Common myeloid progenitor, CD34-positive (primary cell): ENCODE measurements at regions not wholly inside any gene's neighbourhood (a gene's known extent, or its start where the extent isn't known, plus 50 kb on each side); places are given as distances from the start of the nearest gene placed in this dataset.
A peak's percentile ranks its signal among the peaks of the same experiment; 100 is the strongest.

ENCODE experiments used
- CTCF ChIA-PET: fragments of 350-600 bp; sonication (Branson Sonifier 250); formaldehyde crosslinking; loops from one replicate; lab custom pipeline; 2021; ENCODE audit warnings: antibody characterized with exemption; lab: Charles Lee
- POLR2A ChIA-PET: fragments of 350-600 bp; sonication (Branson Sonifier 250); formaldehyde crosslinking; loops from one replicate; lab custom pipeline; 2021; ENCODE audit warnings: antibody characterized with exemption; lab: Charles Lee
- DNase-seq, 3 donors: peaks; one replicate each; pipeline versions ENCODE4 v3.0.0 to v3.0.0-alpha.2; 2013
- H3K27ac ChIP-seq, 2 experiments: 1 replicate in 1 of 2; 2 replicates in 1 of 2; pipeline ENCODE4 v1.7.0; 2013; ENCODE audit warnings: inconsistent platforms in 2 of 2, low read length in 2 of 2, mild to moderate bottlenecking in 2 of 2, low read depth in 1 of 2, moderate library complexity in 1 of 2; ENCODE audit not compliant: severe bottlenecking in 2 of 2, insufficient read depth in 1 of 2, poor library complexity in 1 of 2
- H3K27me3 ChIP-seq, 5 experiments: replicated peaks in 2 of 5; 1 replicate in 3 of 5; 2 replicates in 2 of 5; pipeline versions ENCODE4 v1.6.1 to v1.7.0; 2013; ENCODE audit warnings: low read length in 4 of 5, mild to moderate bottlenecking in 2 of 5, moderate library complexity in 2 of 5, inconsistent platforms in 1 of 5; ENCODE audit not compliant: insufficient read depth in 5 of 5, control insufficient read depth in 4 of 5
- H3K36me3 ChIP-seq, 4 experiments: 1 replicate in 2 of 4; 2 replicates in 2 of 4; pipeline versions ENCODE4 v1.6.1 to v1.7.0; 2013; ENCODE audit warnings: low read length in 3 of 4, control low read depth in 1 of 4, mild to moderate bottlenecking in 1 of 4; ENCODE audit not compliant: control insufficient read depth in 4 of 4, insufficient read depth in 4 of 4
- H3K4me1 ChIP-seq, 4 experiments: 1 replicate in 3 of 4; 2 replicates in 1 of 4; pipeline versions ENCODE4 v1.6.1 to v1.7.1; 2013; ENCODE audit warnings: low read length in 3 of 4, mild to moderate bottlenecking in 3 of 4, control low read depth in 1 of 4, inconsistent platforms in 1 of 4, moderate library complexity in 1 of 4; ENCODE audit not compliant: control insufficient read depth in 4 of 4, insufficient read depth in 4 of 4; ENCODE audit errors: control extremely low read depth in 1 of 4
- H3K4me3 ChIP-seq, 7 experiments: 1 replicate in 4 of 7; 2 replicates in 3 of 7; pipeline versions ENCODE4 v1.5.1 to v1.7.0; 2013; ENCODE audit warnings: mild to moderate bottlenecking in 7 of 7, low read length in 6 of 7, moderate library complexity in 6 of 7, inconsistent platforms in 2 of 7, low read depth in 2 of 7, control low read depth in 1 of 7; ENCODE audit not compliant: insufficient read depth in 4 of 7, control insufficient read depth in 1 of 7; ENCODE audit errors: extremely low read depth in 1 of 7
- H3K9me3 ChIP-seq, 5 experiments: 1 replicate in 4 of 5; 2 replicates in 1 of 5; pipeline versions ENCODE4 v1.6.1 to v1.7.1; 2013; ENCODE audit warnings: low read length in 4 of 5, mild to moderate bottlenecking in 2 of 5, inconsistent platforms in 1 of 5, low read depth in 1 of 5, moderate library complexity in 1 of 5; ENCODE audit not compliant: control insufficient read depth in 4 of 5, insufficient read depth in 2 of 5; ENCODE audit errors: control extremely low read depth in 1 of 5
- WGBS: methylation state at CpG from one replicate; pipeline ENCODE4 v1.1.5; 2013; ENCODE audit not compliant: insufficient coverage; 5-methylcytosine and 5-hydroxymethylcytosine counted together

GRCh38 chr3:22795917-22796316 lies 407.2 kb upstream of the UBE2E2 start:
- H3K27me3 ChIP-seq: peaks cover 0 to 2% (median 0%) of the 10 kb centered on the region in 5 experiments
- ChIA-PET CTCF (interaction anchor here (0.5 kb wide), 1 partner anchor 256 kb away, joined by 3 read pairs; no protein-coding TSS in a partner anchor), POLR2A (no interaction called here)
- 100% methylated on average over 2 of the region's 2 CpGs for WGBS
- H3K4me3 ChIP-seq: no peak overlapping the region
- DNase-seq: no peak
- H3K36me3 ChIP-seq: no peaks in the 10 kb centered on the region
- H3K27ac ChIP-seq: no peak overlapping the region
- H3K4me1 ChIP-seq: no peaks in the 10 kb centered on the region
- no peaks in the 10 kb centered on the region for H3K9me3 ChIP-seq

GRCh38 chr3:22798461-22798860 lies 404.7 kb upstream of the UBE2E2 start:
- Histone ChIP-seq H3K4me3 (no peak overlapping the region), H3K27ac (no peak overlapping the region), H3K9me3 (no peaks in the 10 kb centered on the region), H3K4me1 (no peaks in the 10 kb centered on the region), H3K36me3 (no peaks in the 10 kb centered on the region), H3K27me3 (no peaks in the 10 kb centered on the region)
- CTCF ChIA-PET: no interaction called here
- WGBS: 100% methylated on average over 1 of the region's 3 CpGs
- POLR2A ChIA-PET: no interaction called here
- no peak for DNase-seq

- no peak for DNase-seq
- H3K27ac ChIP-seq: no peak overlapping the region
- no peaks in the 10 kb centered on the region for H3K27me3 ChIP-seq
- 94% methylated on average over 2 of the region's 2 CpGs for WGBS
- no peak overlapping the region for H3K4me3 ChIP-seq
- H3K4me1 ChIP-seq: no peaks in the 10 kb centered on the region
- POLR2A ChIA-PET: no interaction called here
- CTCF ChIA-PET: no interaction called here
- no peaks in the 10 kb centered on the region for H3K36me3 ChIP-seq
- peaks cover 0 to 2% (median 0%) of the 10 kb centered on the region in 5 experiments for H3K9me3 ChIP-seq
These were observed 383.9 kb upstream of the UBE2E2 start for GRCh38 chr3:22819209-22819608.

GRCh38 chr3:22835041-22835440 lies 368.1 kb upstream of the UBE2E2 start:
- Histone ChIP-seq H3K4me3 (no peak overlapping the region), H3K9me3 (no peaks in the 10 kb centered on the region), H3K36me3 (no peaks in the 10 kb centered on the region), H3K27ac (peak overlapping the region in 1 of 2 experiments; percentile 17), H3K4me1 (no peaks in the 10 kb centered on the region), H3K27me3 (no peaks in the 10 kb centered on the region)
- peak in 2 of 3 donors; percentile 5 to 15 for DNase-seq
- CTCF ChIA-PET: no interaction called here
- POLR2A ChIA-PET: no interaction called here
- no CpG with 5 or more reads among the region's 2 CpGs for WGBS

- no peaks in the 10 kb centered on the region for H3K36me3 ChIP-seq
- no CpG with 5 or more reads among the region's 1 CpG for WGBS
- ChIA-PET CTCF (no interaction called here), POLR2A (no interaction called here)
- no peaks in the 10 kb centered on the region for H3K27me3 ChIP-seq
- H3K27ac ChIP-seq: no peak overlapping the region
- H3K4me1 ChIP-seq: no peaks in the 10 kb centered on the region
- H3K9me3 ChIP-seq: peaks cover 0 to 2% (median 0%) of the 10 kb centered on the region in 5 experiments
- DNase-seq: no peak
- no peak overlapping the region for H3K4me3 ChIP-seq
These were observed 367.0 kb upstream of the UBE2E2 start for GRCh38 chr3:22836131-22836530.

- Histone ChIP-seq H3K4me3 (no peak overlapping the region), H3K27ac (no peak overlapping the region), H3K27me3 (no peaks in the 10 kb centered on the region), H3K9me3 (peaks cover 0 to 2% (median 0%) of the 10 kb centered on the region in 5 experiments), H3K4me1 (no peaks in the 10 kb centered on the region), H3K36me3 (no peaks in the 10 kb centered on the region)
- no peak for DNase-seq
- 100% methylated on average over 1 of the region's 3 CpGs for WGBS
- CTCF ChIA-PET: no interaction called here
- POLR2A ChIA-PET: no interaction called here
These were observed 359.3 kb upstream of the UBE2E2 start for GRCh38 chr3:22843854-22844253.

- Histone ChIP-seq H3K4me1 (no peaks in the 10 kb centered on the region), H3K27me3 (no peaks in the 10 kb centered on the region), H3K9me3 (peaks cover 0 to 2% (median 0%) of the 10 kb centered on the region in 5 experiments), H3K36me3 (no peaks in the 10 kb centered on the region), H3K4me3 (no peak overlapping the region), H3K27ac (no peak overlapping the region)
- POLR2A ChIA-PET: no interaction called here
- CTCF ChIA-PET: no interaction called here
- 98% methylated on average over 5 of the region's 5 CpGs for WGBS
- DNase-seq: no peak
These were observed 356.6 kb upstream of the UBE2E2 start for GRCh38 chr3:22846566-22846965.
